ENCODE measurements at regions not wholly inside any gene's neighbourhood (a gene's known extent, or its start where the extent isn't known, plus 50 kb on each side); places are given as distances from the start of the nearest gene placed in this dataset.

DNA sequence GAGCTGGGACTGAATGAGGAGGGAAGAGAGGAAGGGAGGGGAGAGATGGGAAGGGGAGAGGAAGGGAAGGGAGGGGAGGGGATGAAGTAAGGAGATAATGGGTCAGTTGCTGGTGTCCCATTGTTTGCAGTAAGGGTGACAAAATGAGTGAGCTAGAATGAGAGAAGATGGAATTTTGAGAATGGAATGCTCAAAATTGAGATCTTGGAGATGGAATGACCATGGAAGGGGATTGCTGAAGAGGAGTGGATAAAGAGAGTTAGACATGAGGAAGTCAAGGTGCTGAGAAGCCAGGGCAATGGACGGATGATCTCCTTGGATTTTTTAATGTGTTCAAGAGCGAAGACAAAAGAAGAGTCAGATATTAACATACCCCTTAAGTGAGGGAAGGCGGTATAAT lies 80.5 kb upstream of the SSTR4 start:
- H3K9ac ChIP-seq (ENCODE audit: low read length), result no peak overlapping the region
- no peaks in the 10 kb centered on the region for H3K79me2 ChIP-seq (ENCODE audit: low read length)
- no peaks in the 10 kb centered on the region for H4K20me1 ChIP-seq (ENCODE audit: insufficient read depth, low read length)
- no peak overlapping the region for H3K27ac ChIP-seq (ENCODE audit: low read length)
- no peak overlapping the region for H3K4me3 ChIP-seq (ENCODE audit: low read length)
- peaks cover 28% of the 10 kb centered on the region for H3K27me3 ChIP-seq (ENCODE audit: low read depth, low read length)
- no peaks in the 10 kb centered on the region for H3K4me1 ChIP-seq (ENCODE audit: low read length)
- H3K36me3 ChIP-seq (replicated peaks; ENCODE audit: low read depth, low read length), result no peaks in the 10 kb centered on the region
- TF ChIP-seq, protein P1, sequence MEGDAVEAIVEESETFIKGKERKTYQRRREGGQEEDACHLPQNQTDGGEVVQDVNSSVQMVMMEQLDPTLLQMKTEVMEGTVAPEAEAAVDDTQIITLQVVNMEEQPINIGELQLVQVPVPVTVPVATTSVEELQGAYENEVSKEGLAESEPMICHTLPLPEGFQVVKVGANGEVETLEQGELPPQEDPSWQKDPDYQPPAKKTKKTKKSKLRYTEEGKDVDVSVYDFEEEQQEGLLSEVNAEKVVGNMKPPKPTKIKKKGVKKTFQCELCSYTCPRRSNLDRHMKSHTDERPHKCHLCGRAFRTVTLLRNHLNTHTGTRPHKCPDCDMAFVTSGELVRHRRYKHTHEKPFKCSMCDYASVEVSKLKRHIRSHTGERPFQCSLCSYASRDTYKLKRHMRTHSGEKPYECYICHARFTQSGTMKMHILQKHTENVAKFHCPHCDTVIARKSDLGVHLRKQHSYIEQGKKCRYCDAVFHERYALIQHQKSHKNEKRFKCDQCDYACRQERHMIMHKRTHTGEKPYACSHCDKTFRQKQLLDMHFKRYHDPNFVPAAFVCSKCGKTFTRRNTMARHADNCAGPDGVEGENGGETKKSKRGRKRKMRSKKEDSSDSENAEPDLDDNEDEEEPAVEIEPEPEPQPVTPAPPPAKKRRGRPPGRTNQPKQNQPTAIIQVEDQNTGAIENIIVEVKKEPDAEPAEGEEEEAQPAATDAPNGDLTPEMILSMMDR (IDR thresholded peaks at IDR 0.05; ENCODE audit: low read depth, low read length), result no peak
- no peak for TF ChIP-seq EZH2phosphoT487 (IDR thresholded peaks at IDR 0.05; ENCODE audit: low read depth)
- H3K4me2 ChIP-seq (ENCODE audit: low read length), result no peak overlapping the region
- H3K9me3 ChIP-seq (ENCODE audit: insufficient read depth, low read length), result no peaks in the 10 kb centered on the region
- H2AFZ ChIP-seq (ENCODE audit: low read depth, low read length), result no peak overlapping the region

DNA sequence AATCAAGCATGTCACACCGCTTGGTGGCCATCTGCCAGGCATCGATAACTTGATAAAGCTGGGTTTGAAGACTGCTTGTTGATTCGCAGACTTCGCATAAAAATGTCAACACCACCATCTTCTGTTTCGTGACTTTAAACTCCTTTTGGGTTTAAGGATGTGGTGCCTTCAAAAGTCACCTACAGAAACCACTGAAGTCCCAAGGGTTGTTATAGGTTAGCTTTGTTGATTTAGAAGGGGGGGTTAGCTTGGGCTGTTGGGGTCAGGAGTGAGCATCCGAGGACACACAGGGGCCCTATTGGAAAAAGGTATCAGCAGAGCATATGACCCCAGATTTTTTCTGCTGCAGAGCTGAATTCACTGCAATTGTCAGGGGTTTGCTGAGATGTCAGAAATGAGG lies 76.7 kb upstream of the SSTR4 start:
- Histone ChIP-seq H3K4me3 (ENCODE audit: low read length) (no peak overlapping the region), H3K9ac (ENCODE audit: low read length) (no peak overlapping the region), H3K27me3 (ENCODE audit: low read depth, low read length) (peaks cover 50% of the 10 kb centered on the region), H3K79me2 (ENCODE audit: low read length) (no peaks in the 10 kb centered on the region), H3K27ac (ENCODE audit: low read length) (no peak overlapping the region), H4K20me1 (ENCODE audit: insufficient read depth, low read length) (no peaks in the 10 kb centered on the region), H3K36me3 (replicated peaks; ENCODE audit: low read depth, low read length) (no peaks in the 10 kb centered on the region), H3K9me3 (ENCODE audit: insufficient read depth, low read length) (no peaks in the 10 kb centered on the region), H3K4me1 (ENCODE audit: low read length) (no peaks in the 10 kb centered on the region), H3K4me2 (ENCODE audit: low read length) (no peak overlapping the region), H2AFZ (ENCODE audit: low read depth, low read length) (no peak overlapping the region)
- TF ChIP-seq EZH2phosphoT487 (IDR thresholded peaks at IDR 0.05; ENCODE audit: low read depth), result no peak
- TF ChIP-seq, protein P1 (IDR thresholded peaks at IDR 0.05; ENCODE audit: low read depth, low read length), result no peak

DNA sequence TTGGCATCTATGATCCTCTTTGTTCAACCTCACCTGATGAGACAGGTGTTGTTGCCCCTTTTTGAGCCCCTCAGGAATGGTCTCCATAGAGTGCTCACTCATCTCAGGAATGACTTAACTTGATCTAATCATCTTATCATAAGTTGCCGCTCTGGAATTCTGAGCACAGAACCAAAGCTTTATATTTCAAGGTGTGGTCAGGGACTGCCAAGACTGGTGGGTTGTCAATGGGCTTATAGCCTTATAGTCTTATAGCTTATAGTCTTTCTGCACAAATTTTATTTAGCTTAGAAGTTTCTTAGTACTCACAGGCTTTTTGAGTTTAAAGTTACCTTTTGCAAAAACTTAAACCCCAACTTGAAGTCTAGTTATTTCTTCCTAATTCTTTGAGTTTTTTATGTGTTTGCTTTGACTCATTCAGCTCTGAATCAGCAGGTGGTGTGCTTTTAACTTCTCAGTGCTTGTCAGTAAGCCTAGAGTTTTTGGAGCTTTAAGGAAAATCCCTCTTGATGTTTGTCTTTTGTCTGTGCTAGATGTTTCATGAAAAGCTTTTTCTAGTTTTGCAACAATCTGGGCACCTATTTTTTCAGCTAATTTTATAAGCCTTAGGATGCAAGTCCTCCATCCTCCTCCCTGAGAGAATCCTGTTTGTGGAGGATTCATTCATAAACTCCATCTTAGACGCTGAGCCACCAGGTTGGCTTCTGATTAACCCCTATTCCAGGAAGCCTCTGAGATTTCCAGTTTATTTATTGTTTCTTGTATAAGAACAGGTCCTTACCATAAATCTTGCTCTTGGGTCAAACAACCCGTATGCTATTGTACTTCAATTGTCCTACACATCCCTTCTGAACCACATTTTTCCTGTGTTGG lies 72.3 kb upstream of the SSTR4 start:
- Histone ChIP-seq H3K4me2 (ENCODE audit: low read length) (no peak overlapping the region), H3K27me3 (ENCODE audit: low read depth, low read length) (peaks cover 59% of the 10 kb centered on the region), H3K9ac (ENCODE audit: low read length) (no peak overlapping the region), H3K36me3 (replicated peaks; ENCODE audit: low read depth, low read length) (no peaks in the 10 kb centered on the region), H2AFZ (ENCODE audit: low read depth, low read length) (no peak overlapping the region), H3K27ac (ENCODE audit: low read length) (no peak overlapping the region), H3K79me2 (ENCODE audit: low read length) (no peaks in the 10 kb centered on the region), H3K9me3 (ENCODE audit: insufficient read depth, low read length) (no peaks in the 10 kb centered on the region), H3K4me1 (ENCODE audit: low read length) (no peaks in the 10 kb centered on the region), H4K20me1 (ENCODE audit: insufficient read depth, low read length) (no peaks in the 10 kb centered on the region), H3K4me3 (ENCODE audit: low read length) (no peak overlapping the region)
- TF ChIP-seq EZH2phosphoT487 (IDR thresholded peaks at IDR 0.05; ENCODE audit: low read depth), result no peak
- TF ChIP-seq, protein P1 (IDR thresholded peaks at IDR 0.05; ENCODE audit: low read depth, low read length), result no peak

DNA sequence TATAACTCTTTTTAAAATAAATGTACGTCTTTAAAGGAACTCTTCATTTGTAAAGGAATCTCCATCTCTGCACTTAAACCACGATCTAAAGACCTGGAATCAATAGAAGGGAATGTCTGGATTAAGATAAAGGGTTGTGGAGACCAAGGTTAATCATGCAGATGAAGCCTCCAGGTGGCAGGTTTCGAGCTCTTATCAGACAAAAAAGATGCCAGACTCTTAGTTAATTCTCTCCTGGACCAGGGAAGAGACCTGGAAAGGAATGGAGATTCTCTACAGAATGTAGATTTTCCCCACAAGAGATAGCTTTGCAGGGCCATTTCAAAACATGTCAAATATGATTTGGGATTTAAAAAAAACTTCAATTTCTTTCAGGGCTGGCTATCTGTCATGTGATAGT lies 71.5 kb upstream of the SSTR4 start:
- no peak overlapping the region for H2AFZ ChIP-seq (ENCODE audit: low read depth, low read length)
- H3K27me3 ChIP-seq (ENCODE audit: low read depth, low read length), result peaks cover 57% of the 10 kb centered on the region
- TF ChIP-seq EZH2phosphoT487 (IDR thresholded peaks at IDR 0.05; ENCODE audit: low read depth), result no peak
- TF ChIP-seq, protein P1 (IDR thresholded peaks at IDR 0.05; ENCODE audit: low read depth, low read length), result no peak
- no peaks in the 10 kb centered on the region for H3K9me3 ChIP-seq (ENCODE audit: insufficient read depth, low read length)
- H3K27ac ChIP-seq (ENCODE audit: low read length), result no peak overlapping the region
- H4K20me1 ChIP-seq (ENCODE audit: insufficient read depth, low read length), result no peaks in the 10 kb centered on the region
- no peaks in the 10 kb centered on the region for H3K79me2 ChIP-seq (ENCODE audit: low read length)
- H3K9ac ChIP-seq (ENCODE audit: low read length), result no peak overlapping the region
- H3K36me3 ChIP-seq (replicated peaks; ENCODE audit: low read depth, low read length), result no peaks in the 10 kb centered on the region
- no peaks in the 10 kb centered on the region for H3K4me1 ChIP-seq (ENCODE audit: low read length)
- H3K4me2 ChIP-seq (ENCODE audit: low read length), result no peak overlapping the region
- H3K4me3 ChIP-seq (ENCODE audit: low read length), result no peak overlapping the region

Data from OCI-LY3 (cell line).